Duodenal mucosa (tissue), 2 donors: ENCODE measurements at regions not wholly inside any gene's neighbourhood (a gene's known extent, or its start where the extent isn't known, plus 50 kb on each side); places are given as distances from the start of the nearest gene placed in this dataset.
"Not testable (repeated sequence)": the region's sequence is repeated elsewhere in the genome, so short reads cannot be mapped to it uniquely, and the experiment has no call there.

Experiments
- H3K27ac ChIP-seq: one replicate; pipeline ENCODE4 v1.7.0; 2013; ENCODE audit warnings: low read depth, low read length
- H3K27me3 ChIP-seq, 2 donors: one replicate each; pipeline ENCODE4 v1.7.0; 2013; ENCODE audit warnings: low read length in 2 of 2, control low read depth in 1 of 2; ENCODE audit not compliant: insufficient read depth in 2 of 2, control insufficient read depth in 1 of 2
- H3K36me3 ChIP-seq, 2 donors: one replicate each; pipeline ENCODE4 v1.7.0; 2013; ENCODE audit warnings: low read length in 2 of 2, control low read depth in 1 of 2; ENCODE audit not compliant: insufficient read depth in 2 of 2, control insufficient read depth in 1 of 2
- H3K4me1 ChIP-seq, 2 donors: one replicate each; pipeline ENCODE4 v1.7.0; 2013; ENCODE audit warnings: low read length in 2 of 2, control low read depth in 1 of 2; ENCODE audit not compliant: insufficient read depth in 2 of 2, control insufficient read depth in 1 of 2
- H3K4me3 ChIP-seq, 2 donors: one replicate each; pipeline ENCODE4 v1.7.0; 2013; ENCODE audit warnings: low read length in 2 of 2, low read depth in 1 of 2
- H3K9ac ChIP-seq, 2 donors: one replicate each; pipeline ENCODE4 v1.7.0; 2013; ENCODE audit warnings: low read length in 2 of 2, low read depth in 1 of 2
- H3K9me3 ChIP-seq, 2 donors: one replicate each; pipeline ENCODE4 v1.7.0; 2013; ENCODE audit warnings: low read length in 2 of 2, control low read depth in 1 of 2; ENCODE audit not compliant: control insufficient read depth in 1 of 2

- not testable (repeated sequence) for H3K27ac ChIP-seq, H3K4me1 ChIP-seq, H3K27me3 ChIP-seq
Measured at GRCh38 chr20:29031262-29031982, 2226.0 kb upstream of the DEFB115 start.

GRCh38 chr20:29044239-29044638 is 2213.2 kb upstream of the DEFB115 start:
- not testable (repeated sequence) for H3K27ac ChIP-seq, H3K9ac ChIP-seq, H3K4me1 ChIP-seq, H3K9me3 ChIP-seq, H3K27me3 ChIP-seq, H3K4me3 ChIP-seq, H3K36me3 ChIP-seq

More at GRCh38 chr20:29031262-29031982, 2226.0 kb upstream of the DEFB115 start:
- not testable (repeated sequence) for H3K4me3 ChIP-seq, H3K9ac ChIP-seq, H3K36me3 ChIP-seq, H3K9me3 ChIP-seq

GRCh38 chr20:29050008-29050606 is 2207.4 kb upstream of the DEFB115 start:
- H3K9me3 ChIP-seq, H3K27me3 ChIP-seq, H3K27ac ChIP-seq, H3K4me3 ChIP-seq, H3K36me3 ChIP-seq, H3K9ac ChIP-seq, H3K4me1 ChIP-seq: not testable (repeated sequence)

DNA sequence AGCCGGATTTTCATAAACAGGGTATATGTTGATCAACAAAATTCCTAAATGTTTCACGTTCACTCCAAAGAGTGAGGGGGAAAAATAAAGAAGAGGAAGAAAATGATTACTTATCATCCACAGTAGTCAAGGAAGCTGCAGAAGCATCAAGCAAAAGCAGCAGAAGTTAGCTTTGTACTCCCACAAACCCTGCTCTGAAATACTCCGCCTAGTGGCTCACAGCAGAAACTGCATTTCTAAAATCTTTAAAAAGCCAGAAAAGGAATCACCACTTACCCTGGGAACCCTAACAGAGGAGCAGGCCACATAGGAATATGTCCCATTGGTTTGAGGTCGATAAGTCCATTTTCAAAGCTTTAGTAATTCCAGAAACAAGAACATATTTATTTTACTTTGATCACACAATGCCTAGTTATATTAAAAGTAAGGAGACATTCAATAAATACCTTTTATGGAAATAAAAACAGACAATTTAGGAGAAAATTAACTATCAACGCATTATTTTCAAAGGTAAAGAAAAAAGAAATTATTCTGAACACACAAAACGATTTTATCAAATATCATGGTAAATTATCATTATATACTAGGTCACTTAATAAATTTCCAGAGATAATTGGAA is 2199.5 kb upstream of the DEFB115 start:
- not testable (repeated sequence) for H3K9me3 ChIP-seq, H3K27ac ChIP-seq, H3K4me3 ChIP-seq, H3K9ac ChIP-seq, H3K36me3 ChIP-seq, H3K4me1 ChIP-seq, H3K27me3 ChIP-seq

DNA sequence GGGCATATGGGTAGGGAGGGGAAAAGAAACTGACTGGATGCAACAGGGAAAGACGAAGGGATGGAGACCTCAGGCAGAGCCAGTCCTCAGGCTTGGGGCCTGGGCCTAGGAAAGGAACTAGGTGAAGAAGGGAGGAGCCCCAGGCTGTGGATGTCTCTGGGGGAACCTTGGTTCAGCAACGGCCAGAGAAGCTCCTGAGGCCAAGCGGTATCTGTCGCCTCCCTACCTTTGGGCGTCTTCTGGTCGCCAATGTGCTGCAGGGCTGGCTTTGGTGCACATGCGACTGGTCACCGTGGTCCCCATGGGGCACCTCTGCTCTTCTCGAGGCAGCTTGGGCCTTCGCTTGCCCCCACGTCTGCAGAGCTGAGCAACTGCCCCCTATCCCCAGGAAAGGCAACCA is 2195.0 kb upstream of the DEFB115 start:
- not testable (repeated sequence) for H3K4me3 ChIP-seq, H3K36me3 ChIP-seq, H3K4me1 ChIP-seq, H3K9me3 ChIP-seq, H3K27me3 ChIP-seq, H3K9ac ChIP-seq, H3K27ac ChIP-seq

GRCh38 chr20:29066341-29066740 is 2191.1 kb upstream of the DEFB115 start:
- H3K9me3 ChIP-seq, H3K4me1 ChIP-seq, H3K36me3 ChIP-seq, H3K27ac ChIP-seq, H3K4me3 ChIP-seq, H3K27me3 ChIP-seq, H3K9ac ChIP-seq: not testable (repeated sequence)

DNA sequence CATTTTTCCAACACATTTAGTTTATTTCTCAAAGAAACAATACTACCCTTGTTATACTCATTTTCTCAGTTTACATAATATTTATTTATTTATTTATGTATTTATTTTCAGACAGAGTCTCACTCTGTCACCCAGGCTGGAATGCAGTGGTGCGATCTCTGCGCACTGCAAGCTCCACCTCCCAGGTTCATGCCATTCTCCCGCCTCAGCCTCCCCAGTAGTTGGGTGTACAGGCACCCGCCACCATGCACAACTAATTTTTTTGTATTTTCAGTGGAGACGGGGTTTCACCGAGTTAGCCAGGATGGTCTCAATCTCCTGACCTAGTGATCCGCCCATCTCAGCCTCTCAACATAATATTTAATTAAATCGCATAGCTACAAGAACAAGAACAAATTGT is 2183.8 kb upstream of the DEFB115 start:
- not testable (repeated sequence) for H3K27me3 ChIP-seq, H3K4me1 ChIP-seq

GRCh38 chr20:29079769-29080690 is 2177.4 kb upstream of the DEFB115 start:
- Histone ChIP-seq H3K9ac (peak overlapping the region in 1 of 2 donors; percentile 24), H3K36me3 (no peaks in the 10 kb centered on the region), H3K4me1 (no peaks in the 10 kb centered on the region), H3K9me3 (peaks cover 8 to 18% of the 10 kb centered on the region in 2 donors), H3K27me3 (no peaks in the 10 kb centered on the region), H3K27ac (no peak overlapping the region), H3K4me3 (peak overlapping the region in 1 of 2 donors; percentile 23)

More for the DNA sequence above, 2183.8 kb upstream of the DEFB115 start:
- H3K9ac ChIP-seq, H3K36me3 ChIP-seq, H3K4me3 ChIP-seq, H3K27ac ChIP-seq: not testable (repeated sequence)
- H3K9me3 ChIP-seq: peaks cover 8 to 14% of the 10 kb centered on the region in 2 donors

GRCh38 chr20:29081712-29082111 is 2175.8 kb upstream of the DEFB115 start:
- not testable (repeated sequence) for H3K27ac ChIP-seq, H3K27me3 ChIP-seq, H3K9ac ChIP-seq, H3K4me1 ChIP-seq, H3K36me3 ChIP-seq, H3K4me3 ChIP-seq
- H3K9me3 ChIP-seq: peaks cover 0 to 10% of the 10 kb centered on the region in 2 donors

DNA sequence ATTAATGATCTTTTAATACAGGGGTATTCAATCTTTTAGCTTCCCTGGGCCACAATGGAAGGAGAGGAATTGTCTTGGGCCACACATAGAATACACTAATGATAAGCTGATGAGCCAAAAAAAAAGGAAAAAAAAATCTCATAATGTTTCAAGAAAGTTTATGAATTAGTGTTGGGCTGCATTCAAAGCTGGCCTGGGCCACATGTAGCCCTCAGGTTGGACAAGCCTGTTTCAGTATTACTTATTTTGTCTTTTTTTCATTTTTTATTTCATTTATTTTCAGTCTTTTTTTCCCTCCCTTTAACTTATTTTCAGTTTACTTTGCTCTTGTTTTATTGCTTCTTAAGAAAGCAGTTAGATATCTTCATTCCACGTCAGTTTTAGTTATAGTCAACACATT is 2171.8 kb upstream of the DEFB115 start:
- Histone ChIP-seq H3K4me1 (no peaks in the 10 kb centered on the region), H3K36me3 (no peaks in the 10 kb centered on the region), H3K9me3 (peaks cover 4 to 11% of the 10 kb centered on the region in 2 donors), H3K4me3 (no peak overlapping the region), H3K9ac (no peak overlapping the region), H3K27ac (no peak overlapping the region), H3K27me3 (no peaks in the 10 kb centered on the region)
